H9 (cell line): ENCODE measurements at regions not wholly inside any gene's neighbourhood (a gene's known extent, or its start where the extent isn't known, plus 50 kb on each side); places are given as distances from the start of the nearest gene placed in this dataset.

Source experiments
- DNase-seq: peaks from one replicate; pipeline ENCODE4 v3.0.0-alpha.2; 2017
- H2AFZ ChIP-seq: one replicate; pipeline ENCODE4 v1.6.1; 2013; ENCODE audit warnings: mild to moderate bottlenecking, low read length, control low read depth, moderate library complexity
- H2AK5ac ChIP-seq: 2 replicates; pipeline ENCODE4 v1.6.1; 2013; ENCODE audit warnings: low read length, control low read depth, mixed read lengths; ENCODE audit not compliant: insufficient read length
- H2BK120ac ChIP-seq: one replicate; pipeline ENCODE4 v1.6.1; 2013; ENCODE audit warnings: low read depth, mild to moderate bottlenecking, low read length, control low read depth, inconsistent platforms; ENCODE audit not compliant: poor library complexity, severe bottlenecking
- H2BK12ac ChIP-seq: 2 replicates; pipeline ENCODE4 v1.6.1; 2013; ENCODE audit warnings: low read length, control low read depth, mixed read lengths, low read depth; ENCODE audit not compliant: insufficient read length
- H2BK15ac ChIP-seq: 2 replicates; pipeline ENCODE4 v1.6.1; 2013; ENCODE audit warnings: low read depth, low read length, control low read depth
- H2BK20ac ChIP-seq: one replicate; pipeline ENCODE4 v1.6.1; 2013; ENCODE audit warnings: low read depth, mild to moderate bottlenecking, low read length, control low read depth, inconsistent platforms; ENCODE audit not compliant: poor library complexity, severe bottlenecking
- H2BK5ac ChIP-seq: 2 replicates; pipeline ENCODE4 v1.6.1; 2013; ENCODE audit warnings: low read length, control low read depth, mixed read lengths; ENCODE audit not compliant: insufficient read length
- H3K14ac ChIP-seq: 2 replicates; pipeline ENCODE4 v1.6.1; 2013; ENCODE audit warnings: low read length, control low read depth; ENCODE audit not compliant: insufficient read depth
- H3K18ac ChIP-seq: 2 replicates; pipeline ENCODE4 v1.6.1; 2013; ENCODE audit warnings: low read depth, mild to moderate bottlenecking, mixed read lengths, low read length, control low read depth; ENCODE audit not compliant: insufficient read length
- H3K23ac ChIP-seq: 2 replicates; pipeline ENCODE4 v1.6.1; 2013; ENCODE audit warnings: low read length, control low read depth, mixed read lengths, low read depth; ENCODE audit not compliant: insufficient read length
- H3K23me2 ChIP-seq: 2 replicates; pipeline ENCODE4 v1.6.1; 2013; ENCODE audit warnings: low read depth, mild to moderate bottlenecking, mixed read lengths, low read length, control low read depth; ENCODE audit not compliant: insufficient read length, poor library complexity, severe bottlenecking
- H3K27ac ChIP-seq: 2 replicates; pipeline ENCODE4 v1.5.1; 2013; ENCODE audit warnings: low read length, control low read depth, mixed read lengths, low read depth; ENCODE audit not compliant: insufficient read length
- H3K27me3 ChIP-seq: 2 replicates; pipeline ENCODE4 v1.6.1; 2013; ENCODE audit warnings: low read length, control low read depth, inconsistent platforms; ENCODE audit not compliant: insufficient read depth
- H3K4ac ChIP-seq: 2 replicates; pipeline ENCODE4 v1.6.1; 2013; ENCODE audit warnings: low read depth, mild to moderate bottlenecking, control low read depth, inconsistent platforms, low read length, moderate library complexity
- H3K4me1 ChIP-seq: 2 replicates; pipeline ENCODE4 v1.6.1; 2013; ENCODE audit warnings: low read length, control low read depth, inconsistent platforms; ENCODE audit not compliant: insufficient read depth
- H3K4me2 ChIP-seq: 2 replicates; pipeline ENCODE4 v1.6.1; 2013; ENCODE audit warnings: low read length, control low read depth, mixed read lengths; ENCODE audit not compliant: insufficient read length, insufficient read depth
- H3K56ac ChIP-seq: 2 replicates; pipeline ENCODE4 v1.6.1; 2013; ENCODE audit warnings: low read depth, mild to moderate bottlenecking, mixed read lengths, low read length, control low read depth; ENCODE audit not compliant: insufficient read length
- H3K79me1 ChIP-seq: 2 replicates; pipeline ENCODE4 v1.6.1; 2013; ENCODE audit warnings: low read depth, mild to moderate bottlenecking, moderate library complexity, low read length, control low read depth, inconsistent platforms; ENCODE audit not compliant: insufficient read depth, poor library complexity, severe bottlenecking
- H3K79me2 ChIP-seq: 2 replicates; pipeline ENCODE4 v1.6.1; 2013; ENCODE audit warnings: low read length, control low read depth, inconsistent platforms; ENCODE audit not compliant: insufficient read depth
- H3K9ac ChIP-seq: 2 replicates; pipeline ENCODE4 v1.6.1; 2013; ENCODE audit warnings: low read length, control low read depth, mixed read lengths; ENCODE audit not compliant: insufficient read length; ENCODE audit errors: extremely low read depth
- H3K9me3 ChIP-seq: one replicate; pipeline ENCODE4 v1.6.1; 2013; ENCODE audit warnings: low read depth, low read length, inconsistent platforms; ENCODE audit not compliant: control insufficient read depth
- H3T11ph ChIP-seq: one replicate; pipeline ENCODE4 v1.6.1; 2013; ENCODE audit warnings: mild to moderate bottlenecking, low read length, control low read depth, inconsistent platforms
- H4K20me1 ChIP-seq: one replicate; pipeline ENCODE4 v1.6.1; 2013; ENCODE audit not compliant: control insufficient read depth, insufficient read length, insufficient read depth
- H4K5ac ChIP-seq: 2 replicates; pipeline ENCODE4 v1.6.1; 2013; ENCODE audit warnings: low read depth, mild to moderate bottlenecking, mixed read lengths, low read length, control low read depth; ENCODE audit not compliant: insufficient read length
- H4K8ac ChIP-seq: replicated peaks from 2 replicates; pipeline ENCODE4 v1.6.1; 2013; ENCODE audit warnings: low read length, control low read depth, mixed read lengths, low read depth; ENCODE audit not compliant: insufficient read length
- H4K91ac ChIP-seq: 2 replicates; pipeline ENCODE4 v1.6.1; 2013; ENCODE audit warnings: low read depth, mild to moderate bottlenecking, moderate library complexity, mixed read lengths, low read length, control low read depth; ENCODE audit not compliant: insufficient read length
- H3K27ac Mint-ChIP-seq, 3 experiments: 2 replicates in 2 of 3; 3 replicates in 1 of 3; pipeline ENCODE4 v1.8.0; 2020 to 2021; ENCODE audit warnings: mixed read lengths in 3 of 3, mild to moderate bottlenecking in 1 of 3, moderate library complexity in 1 of 3
- H3K27me3 Mint-ChIP-seq: 2 replicates; pipeline ENCODE4 v1.8.0; 2021; ENCODE audit warnings: low read depth, mild to moderate bottlenecking, moderate library complexity, mixed read lengths
- H3K36me3 Mint-ChIP-seq, 3 experiments: 2 replicates in 2 of 3; 3 replicates in 1 of 3; pipeline ENCODE4 v1.8.0; 2020 to 2021; ENCODE audit warnings: low read depth in 3 of 3, mixed read lengths in 3 of 3; ENCODE audit not compliant: insufficient read depth in 1 of 3
- H3K4me1 Mint-ChIP-seq, 2 experiments: 2 replicates each; pipeline ENCODE4 v1.8.0; 2020; ENCODE audit warnings: mixed read lengths in 2 of 2
- H3K4me3 Mint-ChIP-seq, 2 experiments: 2 replicates in 1 of 2; 3 replicates in 1 of 2; pipeline ENCODE4 v1.8.0; 2020 to 2021; ENCODE audit warnings: mild to moderate bottlenecking in 2 of 2, mixed read lengths in 2 of 2, moderate library complexity in 1 of 2
- H3K9me3 Mint-ChIP-seq, 2 experiments: 2 replicates in 1 of 2; 3 replicates in 1 of 2; pipeline ENCODE4 v1.8.0; 2020; ENCODE audit warnings: mild to moderate bottlenecking in 2 of 2, mixed read lengths in 2 of 2, moderate library complexity in 1 of 2
- WGBS: extraction: QIAGEN DNeasy Blood & Tissue Kit; methylation state at CpG from one replicate; pipeline ENCODE4 v1.1.7; 2013; ENCODE audit warnings: missing lambda C conversion rate, low lambda C conversion rate, mixed read lengths; ENCODE audit not compliant: insufficient read length; ENCODE audit errors: extremely low coverage; 5-methylcytosine and 5-hydroxymethylcytosine counted together
- TF ChIP-seq, protein P1 (sequence below): fragments of 200-600 bp; sonication (generic); conservative IDR thresholded peaks from 3 replicates; pipeline ENCODE4 v1.8.0; 2021; ENCODE audit warnings: antibody characterized with exemption, mild to moderate bottlenecking

DNA sequence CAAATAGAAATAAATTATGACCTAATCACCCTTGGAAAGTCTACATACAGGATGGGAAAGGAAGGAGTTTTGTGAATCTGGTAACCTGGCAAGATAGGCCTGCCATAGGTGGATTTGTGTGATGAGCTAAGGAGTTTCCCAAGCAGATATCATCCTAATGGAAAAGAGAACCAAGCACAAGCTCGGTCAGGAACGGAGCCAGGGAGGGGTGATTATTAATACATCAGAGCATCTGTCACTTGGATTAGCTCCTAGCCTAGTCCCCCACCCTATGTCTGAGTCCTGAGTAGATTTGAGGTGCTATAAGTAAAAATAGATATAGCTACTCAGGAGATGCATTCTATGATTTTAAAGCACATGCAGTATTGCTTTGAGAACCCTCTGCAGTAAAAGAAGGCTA lies 57.3 kb upstream of the SMARCA2 start:
- H3K9me3 Mint-ChIP-seq, result no peaks in the 10 kb centered on the region
- Histone ChIP-seq H2BK20ac (no peak overlapping the region), H3K4me1 (0 out of 2 replicates have a peak, but pooled peaks cover 3% of the 10 kb centered on the region), H2BK15ac (no peak overlapping the region), H2AK5ac (no peak overlapping the region), H3K79me2 (no peaks in the 10 kb centered on the region), H3K79me1 (no peaks in the 10 kb centered on the region), H3T11ph (no peak overlapping the region), H4K20me1 (no peaks in the 10 kb centered on the region), H3K23ac (no peak overlapping the region), H2BK12ac (no peak overlapping the region), H2BK120ac (no peak overlapping the region), H2AFZ (no peak overlapping the region), H4K5ac (no peak overlapping the region), H3K27ac (no peak overlapping the region), H3K23me2 (no peaks in the 10 kb centered on the region), H3K56ac (no peak overlapping the region), H3K4me2 (no peak overlapping the region), H3K14ac (no peak overlapping the region), H4K8ac (no peak overlapping the region), H4K91ac (no peak overlapping the region), H3K9ac (no peak overlapping the region), H2BK5ac (no peak overlapping the region), H3K9me3 (no peaks in the 10 kb centered on the region), H3K18ac (no peak overlapping the region), H3K4ac (no peak overlapping the region), H3K27me3 (no peaks in the 10 kb centered on the region)
- peaks cover 6 to 8% of the 10 kb centered on the region in 2 experiments for H3K4me1 Mint-ChIP-seq
- no CpG with 5 or more reads among the region's 2 CpGs for whole genome bisulfite sequencing
- TF ChIP-seq, protein P1, sequence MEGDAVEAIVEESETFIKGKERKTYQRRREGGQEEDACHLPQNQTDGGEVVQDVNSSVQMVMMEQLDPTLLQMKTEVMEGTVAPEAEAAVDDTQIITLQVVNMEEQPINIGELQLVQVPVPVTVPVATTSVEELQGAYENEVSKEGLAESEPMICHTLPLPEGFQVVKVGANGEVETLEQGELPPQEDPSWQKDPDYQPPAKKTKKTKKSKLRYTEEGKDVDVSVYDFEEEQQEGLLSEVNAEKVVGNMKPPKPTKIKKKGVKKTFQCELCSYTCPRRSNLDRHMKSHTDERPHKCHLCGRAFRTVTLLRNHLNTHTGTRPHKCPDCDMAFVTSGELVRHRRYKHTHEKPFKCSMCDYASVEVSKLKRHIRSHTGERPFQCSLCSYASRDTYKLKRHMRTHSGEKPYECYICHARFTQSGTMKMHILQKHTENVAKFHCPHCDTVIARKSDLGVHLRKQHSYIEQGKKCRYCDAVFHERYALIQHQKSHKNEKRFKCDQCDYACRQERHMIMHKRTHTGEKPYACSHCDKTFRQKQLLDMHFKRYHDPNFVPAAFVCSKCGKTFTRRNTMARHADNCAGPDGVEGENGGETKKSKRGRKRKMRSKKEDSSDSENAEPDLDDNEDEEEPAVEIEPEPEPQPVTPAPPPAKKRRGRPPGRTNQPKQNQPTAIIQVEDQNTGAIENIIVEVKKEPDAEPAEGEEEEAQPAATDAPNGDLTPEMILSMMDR, result no peak
- no peaks in the 10 kb centered on the region for H3K27me3 Mint-ChIP-seq
- no peak for DNase-seq
- H3K4me3 Mint-ChIP-seq, result no peak overlapping the region
- H3K36me3 Mint-ChIP-seq, result no peaks in the 10 kb centered on the region
- no peak overlapping the region for H3K27ac Mint-ChIP-seq
